K562 (cell line): ENCODE measurements at regions not wholly inside any gene's neighbourhood (a gene's known extent, or its start where the extent isn't known, plus 50 kb on each side); places are given as distances from the start of the nearest gene placed in this dataset.

Experiments
- BHLHE40 ChIP-seq: IDR thresholded peaks from 2 replicates; pipeline ENCODE4 v1.6.1; 2011; ENCODE audit warnings: low read length, improper control_type of control experiment
- CBX1 ChIP-seq: sonication (generic); IDR thresholded peaks from 2 replicates; pipeline ENCODE4 v1.6.1; 2016; ENCODE audit warnings: antibody characterized with exemption, low read depth, mild to moderate bottlenecking
- CREB1 ChIP-seq, 2 experiments: sonication (generic) in 1 of 2; formaldehyde crosslinking in 1 of 2; IDR thresholded peaks; 2 replicates each; pipeline versions ENCODE4 v1.6.1 to v1.8.0; 2012 to 2022; ENCODE audit warnings: inconsistent platforms in 1 of 2, mild to moderate bottlenecking in 1 of 2, missing genetic modification reagents in 1 of 2, moderate library complexity in 1 of 2
- CREM ChIP-seq: IDR thresholded peaks from 2 replicates; pipeline ENCODE4 v1.6.1; 2014; ENCODE audit warnings: antibody characterized with exemption, low read depth
- EP400 ChIP-seq: fragments of 450-650 bp; IDR thresholded peaks from 2 replicates; pipeline ENCODE4 v1.6.1; 2017; ENCODE audit warnings: antibody characterized with exemption, mild to moderate bottlenecking, moderate library complexity
- GABPB1 ChIP-seq: sonication (generic); formaldehyde crosslinking; IDR thresholded peaks from 2 replicates; pipeline ENCODE4 v1.8.0; 2022; ENCODE audit warnings: mild to moderate bottlenecking, missing genetic modification reagents
- JUND ChIP-seq, 2 experiments: IDR thresholded peaks; 2 replicates in 1 of 2; 3 replicates in 1 of 2; pipeline ENCODE4 v1.6.1; 2011; ENCODE audit warnings: borderline replicate concordance in 2 of 2, low read depth in 2 of 2, low read length in 2 of 2, improper control_type of control experiment in 1 of 2, missing biosample characterization in 1 of 2, missing genetic modification characterization in 1 of 2, missing genetic modification reagents in 1 of 2
- KLF13 ChIP-seq: fragments of 450-650 bp; IDR thresholded peaks from 2 replicates; pipeline ENCODE4 v1.6.1; 2016; ENCODE audit warnings: missing genetic modification characterization, low read depth, mild to moderate bottlenecking, missing compliant biosample characterization, moderate library complexity, borderline replicate concordance
- KLF16 ChIP-seq: IDR thresholded peaks from 2 replicates; pipeline ENCODE4 v1.6.1; 2016; ENCODE audit warnings: antibody characterized with exemption
- MAZ ChIP-seq, 2 experiments: fragments of 450-650 bp in 1 of 2; sonication (generic) in 1 of 2; formaldehyde crosslinking; IDR thresholded peaks in 1 of 2; conservative IDR thresholded peaks in 1 of 2; 2 replicates each; pipeline versions ENCODE4 v1.4.0 to v1.5.0; 2020; ENCODE audit warnings: mild to moderate bottlenecking in 1 of 2, missing genetic modification reagents in 1 of 2
- ZNF239 ChIP-seq: fragments of 250-450 bp; sonication (Bioruptor Pico); IDR thresholded peaks from 2 replicates; pipeline ENCODE4 v1.4.0; 2020; ENCODE audit warnings: mild to moderate bottlenecking
- ZNF316 ChIP-seq: fragments of 450-650 bp; IDR thresholded peaks from 2 replicates; pipeline ENCODE4 v1.6.1; 2016
- ZNF384 ChIP-seq: IDR thresholded peaks from 2 replicates; pipeline ENCODE4 v1.6.1; 2012; ENCODE audit warnings: low read depth, low read length, improper control_type of control experiment
- ZNF589 ChIP-seq: fragments of 200-800 bp; sonication (Bioruptor generic); IDR thresholded peaks from 2 replicates; pipeline ENCODE4 v1.6.1; 2016; ENCODE audit warnings: low read depth, missing genetic modification characterization, missing compliant biosample characterization
- TF ChIP-seq, protein P1 (sequence below): fragments of 450-650 bp; IDR thresholded peaks from 2 replicates; pipeline ENCODE4 v1.6.1; 2016; ENCODE audit warnings: mild to moderate bottlenecking
- TF ChIP-seq, protein P2 (sequence below): sonication (generic); formaldehyde crosslinking; IDR thresholded peaks from 2 replicates; pipeline ENCODE4 v1.8.1; 2023; ENCODE audit warnings: mild to moderate bottlenecking, missing genetic modification reagents
- TF ChIP-seq, protein P3 (sequence below): fragments of 250-450 bp; sonication (Bioruptor Pico); IDR thresholded peaks from 2 replicates; pipeline ENCODE4 v1.8.0; 2022; ENCODE audit warnings: inconsistent platforms
- TF ChIP-seq, protein P4 (sequence below): fragments of 250-450 bp; sonication (Bioruptor Pico); IDR thresholded peaks from 2 replicates; pipeline ENCODE4 v1.5.0; 2020; ENCODE audit warnings: mild to moderate bottlenecking

DNA sequence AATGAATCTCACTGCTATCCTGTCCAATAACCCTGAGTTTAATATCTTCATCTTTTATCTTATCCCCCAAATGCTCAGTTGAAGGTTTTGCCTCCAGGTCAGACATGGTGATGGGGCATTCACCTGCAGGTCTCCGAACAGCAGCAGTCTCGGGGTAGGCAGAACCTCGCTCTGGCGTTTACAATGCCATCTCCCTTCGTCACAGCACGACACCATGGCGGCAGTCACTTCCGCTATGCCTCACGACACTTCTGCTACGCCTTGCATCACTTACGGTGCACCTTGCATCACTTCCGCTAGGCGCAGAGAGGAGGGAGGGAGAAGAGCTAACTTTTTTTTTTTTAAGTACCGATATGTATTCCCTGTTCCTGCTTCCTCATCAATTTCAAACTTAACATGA lies 194.9 kb downstream of the BCAS1 start (continued):
- TF ChIP-seq MAZ (CRISPR knock-in tag; conservative IDR thresholded peaks at IDR 0.05 in 1 of 2, IDR thresholded peaks at IDR 0.05 in 1 of 2) = peak in 1 of 2 experiments; percentile 60; a peak in 2 of 4 replicates
- no peak for TF ChIP-seq ZNF239 (CRISPR knock-in tag)
- no peak; the same call in 1 of the 2 replicates for TF ChIP-seq CBX1
- no peak for TF ChIP-seq BHLHE40
- no peak for TF ChIP-seq KLF16
- TF ChIP-seq, protein P1, sequence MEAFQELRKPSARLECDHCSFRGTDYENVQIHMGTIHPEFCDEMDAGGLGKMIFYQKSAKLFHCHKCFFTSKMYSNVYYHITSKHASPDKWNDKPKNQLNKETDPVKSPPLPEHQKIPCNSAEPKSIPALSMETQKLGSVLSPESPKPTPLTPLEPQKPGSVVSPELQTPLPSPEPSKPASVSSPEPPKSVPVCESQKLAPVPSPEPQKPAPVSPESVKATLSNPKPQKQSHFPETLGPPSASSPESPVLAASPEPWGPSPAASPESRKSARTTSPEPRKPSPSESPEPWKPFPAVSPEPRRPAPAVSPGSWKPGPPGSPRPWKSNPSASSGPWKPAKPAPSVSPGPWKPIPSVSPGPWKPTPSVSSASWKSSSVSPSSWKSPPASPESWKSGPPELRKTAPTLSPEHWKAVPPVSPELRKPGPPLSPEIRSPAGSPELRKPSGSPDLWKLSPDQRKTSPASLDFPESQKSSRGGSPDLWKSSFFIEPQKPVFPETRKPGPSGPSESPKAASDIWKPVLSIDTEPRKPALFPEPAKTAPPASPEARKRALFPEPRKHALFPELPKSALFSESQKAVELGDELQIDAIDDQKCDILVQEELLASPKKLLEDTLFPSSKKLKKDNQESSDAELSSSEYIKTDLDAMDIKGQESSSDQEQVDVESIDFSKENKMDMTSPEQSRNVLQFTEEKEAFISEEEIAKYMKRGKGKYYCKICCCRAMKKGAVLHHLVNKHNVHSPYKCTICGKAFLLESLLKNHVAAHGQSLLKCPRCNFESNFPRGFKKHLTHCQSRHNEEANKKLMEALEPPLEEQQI = 0 out of 2 replicates have a peak, but pooled peaks have one; percentile 37
- TF ChIP-seq GABPB1 = 0 out of 2 replicates have a peak, but pooled peaks have one; percentile 20
- TF ChIP-seq JUND (IDR thresholded peaks at IDR 0.05; ENCODE audit: borderline replicate concordance, low read depth, low read length) = peak; percentile 53; the same call in 1 of the 2 replicates
- TF ChIP-seq JUND (tag; IDR thresholded peaks at IDR 0.05; ENCODE audit: borderline replicate concordance, low read depth, low read length) = peak; percentile 41; the same call in 1 of the 3 replicates
- TF ChIP-seq ZNF384 = peak; percentile 86
- TF ChIP-seq CREB1 (IDR thresholded peaks at IDR 0.05) = peak; percentile 53; the same call in 1 of the 2 replicates
- no peak for TF ChIP-seq CREB1 (CRISPR knock-in tag; IDR thresholded peaks at IDR 0.05)
- no peak for TF ChIP-seq KLF13 (tag)
- TF ChIP-seq EP400 = 0 out of 2 replicates have a peak, but pooled peaks have one; percentile 29
- TF ChIP-seq, protein P2, sequence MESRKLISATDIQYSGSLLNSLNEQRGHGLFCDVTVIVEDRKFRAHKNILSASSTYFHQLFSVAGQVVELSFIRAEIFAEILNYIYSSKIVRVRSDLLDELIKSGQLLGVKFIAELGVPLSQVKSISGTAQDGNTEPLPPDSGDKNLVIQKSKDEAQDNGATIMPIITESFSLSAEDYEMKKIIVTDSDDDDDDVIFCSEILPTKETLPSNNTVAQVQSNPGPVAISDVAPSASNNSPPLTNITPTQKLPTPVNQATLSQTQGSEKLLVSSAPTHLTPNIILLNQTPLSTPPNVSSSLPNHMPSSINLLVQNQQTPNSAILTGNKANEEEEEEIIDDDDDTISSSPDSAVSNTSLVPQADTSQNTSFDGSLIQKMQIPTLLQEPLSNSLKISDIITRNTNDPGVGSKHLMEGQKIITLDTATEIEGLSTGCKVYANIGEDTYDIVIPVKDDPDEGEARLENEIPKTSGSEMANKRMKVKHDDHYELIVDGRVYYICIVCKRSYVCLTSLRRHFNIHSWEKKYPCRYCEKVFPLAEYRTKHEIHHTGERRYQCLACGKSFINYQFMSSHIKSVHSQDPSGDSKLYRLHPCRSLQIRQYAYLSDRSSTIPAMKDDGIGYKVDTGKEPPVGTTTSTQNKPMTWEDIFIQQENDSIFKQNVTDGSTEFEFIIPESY = peak; percentile 100
- TF ChIP-seq, protein P3, sequence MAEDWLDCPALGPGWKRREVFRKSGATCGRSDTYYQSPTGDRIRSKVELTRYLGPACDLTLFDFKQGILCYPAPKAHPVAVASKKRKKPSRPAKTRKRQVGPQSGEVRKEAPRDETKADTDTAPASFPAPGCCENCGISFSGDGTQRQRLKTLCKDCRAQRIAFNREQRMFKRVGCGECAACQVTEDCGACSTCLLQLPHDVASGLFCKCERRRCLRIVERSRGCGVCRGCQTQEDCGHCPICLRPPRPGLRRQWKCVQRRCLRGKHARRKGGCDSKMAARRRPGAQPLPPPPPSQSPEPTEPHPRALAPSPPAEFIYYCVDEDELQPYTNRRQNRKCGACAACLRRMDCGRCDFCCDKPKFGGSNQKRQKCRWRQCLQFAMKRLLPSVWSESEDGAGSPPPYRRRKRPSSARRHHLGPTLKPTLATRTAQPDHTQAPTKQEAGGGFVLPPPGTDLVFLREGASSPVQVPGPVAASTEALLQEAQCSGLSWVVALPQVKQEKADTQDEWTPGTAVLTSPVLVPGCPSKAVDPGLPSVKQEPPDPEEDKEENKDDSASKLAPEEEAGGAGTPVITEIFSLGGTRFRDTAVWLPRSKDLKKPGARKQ (CRISPR knock-in tag) = peak; percentile 65; the same call in 1 of the 2 replicates
- peak; percentile 69 for TF ChIP-seq CREM
- TF ChIP-seq, protein P4, sequence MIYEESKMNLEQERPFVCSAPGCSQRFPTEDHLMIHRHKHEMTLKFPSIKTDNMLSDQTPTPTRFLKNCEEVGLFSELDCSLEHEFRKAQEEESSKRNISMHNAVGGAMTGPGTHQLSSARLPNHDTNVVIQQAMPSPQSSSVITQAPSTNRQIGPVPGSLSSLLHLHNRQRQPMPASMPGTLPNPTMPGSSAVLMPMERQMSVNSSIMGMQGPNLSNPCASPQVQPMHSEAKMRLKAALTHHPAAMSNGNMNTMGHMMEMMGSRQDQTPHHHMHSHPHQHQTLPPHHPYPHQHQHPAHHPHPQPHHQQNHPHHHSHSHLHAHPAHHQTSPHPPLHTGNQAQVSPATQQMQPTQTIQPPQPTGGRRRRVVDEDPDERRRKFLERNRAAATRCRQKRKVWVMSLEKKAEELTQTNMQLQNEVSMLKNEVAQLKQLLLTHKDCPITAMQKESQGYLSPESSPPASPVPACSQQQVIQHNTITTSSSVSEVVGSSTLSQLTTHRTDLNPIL (CRISPR knock-in tag) = no peak
- TF ChIP-seq ZNF589 (CRISPR knock-in tag) = no peak
- peak; percentile 41; the same call in 1 of the 2 replicates for TF ChIP-seq ZNF316
